ENCODE measurements at regions not wholly inside any gene's neighbourhood (a gene's known extent, or its start where the extent isn't known, plus 50 kb on each side); places are given as distances from the start of the nearest gene placed in this dataset.

DNA sequence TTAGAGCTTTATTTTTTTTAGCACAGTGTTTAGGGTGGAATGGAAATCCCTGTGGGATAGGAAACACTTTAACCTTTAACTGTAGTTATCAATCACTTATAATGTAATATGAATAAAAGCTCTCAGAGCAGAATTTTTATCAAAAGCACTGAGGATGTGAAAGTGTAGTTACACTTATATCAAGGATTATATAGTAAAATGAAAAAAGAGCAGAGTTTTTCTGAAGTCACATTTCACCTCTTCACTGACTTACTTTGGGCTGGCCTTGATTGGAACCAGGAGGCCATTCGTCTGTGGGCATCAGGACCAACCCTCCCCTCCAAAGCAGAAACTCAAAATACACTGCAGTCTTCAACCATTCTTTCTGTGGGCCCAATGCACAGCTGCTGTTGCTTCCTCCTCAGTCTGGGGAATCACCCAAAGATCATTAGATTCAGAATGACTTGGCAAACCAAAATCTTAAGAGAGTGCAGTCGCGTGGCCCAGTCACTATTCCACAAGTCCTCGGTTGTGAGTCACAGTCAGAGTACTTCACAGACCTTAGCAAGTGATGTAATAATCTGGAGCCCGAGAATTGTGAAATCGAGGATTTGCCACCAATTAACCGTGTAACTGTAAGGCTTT is 132.6 kb upstream of the COL8A1 start:
- H3F3A ChIP-seq (ENCODE audit: insufficient read depth), result no peaks in the 10 kb centered on the region
- H3K79me2 ChIP-seq (ENCODE audit: insufficient read depth, low read length), result no peaks in the 10 kb centered on the region
- H3K4me2 ChIP-seq (ENCODE audit: low read depth, low read length, poor library complexity, severe bottlenecking), result no peak overlapping the region
- no peaks in the 10 kb centered on the region for H3K36me3 ChIP-seq (ENCODE audit: low read length)
- H3K4me3 ChIP-seq (ENCODE audit: insufficient read depth, low read length, poor library complexity, severe bottlenecking), result no peak overlapping the region
- H3K9me3 ChIP-seq (ENCODE audit: insufficient read depth, low read length), result no peaks in the 10 kb centered on the region
- H2AFZ ChIP-seq (ENCODE audit: low read depth, low read length, severe bottlenecking), result no peak overlapping the region
- TF ChIP-seq, protein P1, sequence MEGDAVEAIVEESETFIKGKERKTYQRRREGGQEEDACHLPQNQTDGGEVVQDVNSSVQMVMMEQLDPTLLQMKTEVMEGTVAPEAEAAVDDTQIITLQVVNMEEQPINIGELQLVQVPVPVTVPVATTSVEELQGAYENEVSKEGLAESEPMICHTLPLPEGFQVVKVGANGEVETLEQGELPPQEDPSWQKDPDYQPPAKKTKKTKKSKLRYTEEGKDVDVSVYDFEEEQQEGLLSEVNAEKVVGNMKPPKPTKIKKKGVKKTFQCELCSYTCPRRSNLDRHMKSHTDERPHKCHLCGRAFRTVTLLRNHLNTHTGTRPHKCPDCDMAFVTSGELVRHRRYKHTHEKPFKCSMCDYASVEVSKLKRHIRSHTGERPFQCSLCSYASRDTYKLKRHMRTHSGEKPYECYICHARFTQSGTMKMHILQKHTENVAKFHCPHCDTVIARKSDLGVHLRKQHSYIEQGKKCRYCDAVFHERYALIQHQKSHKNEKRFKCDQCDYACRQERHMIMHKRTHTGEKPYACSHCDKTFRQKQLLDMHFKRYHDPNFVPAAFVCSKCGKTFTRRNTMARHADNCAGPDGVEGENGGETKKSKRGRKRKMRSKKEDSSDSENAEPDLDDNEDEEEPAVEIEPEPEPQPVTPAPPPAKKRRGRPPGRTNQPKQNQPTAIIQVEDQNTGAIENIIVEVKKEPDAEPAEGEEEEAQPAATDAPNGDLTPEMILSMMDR (IDR thresholded peaks at IDR 0.05; ENCODE audit: insufficient read depth, low read length, poor library complexity, severe bottlenecking), result no peak
- no peak for TF ChIP-seq EZH2phosphoT487 (conservative IDR thresholded peaks at IDR 0.05; ENCODE audit: low read length)
- H3K27ac ChIP-seq (ENCODE audit: low read depth, low read length), result no peak overlapping the region
- no peaks in the 10 kb centered on the region for H3K27me3 ChIP-seq (ENCODE audit: low read length)
- no peaks in the 10 kb centered on the region for H3K9me2 ChIP-seq (replicated peaks; ENCODE audit: insufficient read depth, low read length)
- H3K9ac ChIP-seq (ENCODE audit: low read length), result no peak overlapping the region
- H4K20me1 ChIP-seq (ENCODE audit: low read depth, low read length), result no peaks in the 10 kb centered on the region

DNA sequence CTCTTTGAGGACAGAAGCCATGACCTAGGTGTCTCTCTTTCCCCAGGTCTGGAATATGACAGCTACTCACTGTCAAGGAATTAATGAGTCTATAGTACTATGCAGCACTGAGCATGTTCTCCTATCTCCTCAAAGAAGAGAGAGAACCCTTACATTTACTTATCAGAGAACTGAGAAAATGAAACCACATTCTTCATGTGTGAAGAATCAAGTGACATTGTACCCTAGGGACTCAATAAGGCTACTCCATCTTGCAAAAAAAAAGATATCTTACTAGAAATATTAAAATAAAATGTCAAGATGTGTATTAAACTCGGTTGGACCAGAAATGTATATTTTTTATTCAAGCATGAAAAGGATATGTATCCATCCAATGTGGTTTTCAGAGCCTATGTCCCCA is 133.2 kb upstream of the COL8A1 start:
- H3K27me3 ChIP-seq (ENCODE audit: low read length), result no peaks in the 10 kb centered on the region
- H3K4me2 ChIP-seq (ENCODE audit: low read depth, low read length, poor library complexity, severe bottlenecking), result no peak overlapping the region
- no peaks in the 10 kb centered on the region for H4K20me1 ChIP-seq (ENCODE audit: low read depth, low read length)
- H3K9me3 ChIP-seq (ENCODE audit: insufficient read depth, low read length), result no peaks in the 10 kb centered on the region
- TF ChIP-seq EZH2phosphoT487 (conservative IDR thresholded peaks at IDR 0.05; ENCODE audit: low read length), result no peak
- TF ChIP-seq, protein P1 (IDR thresholded peaks at IDR 0.05; ENCODE audit: insufficient read depth, low read length, poor library complexity, severe bottlenecking), result no peak
- H2AFZ ChIP-seq (ENCODE audit: low read depth, low read length, severe bottlenecking), result no peak overlapping the region
- H3F3A ChIP-seq (ENCODE audit: insufficient read depth), result no peaks in the 10 kb centered on the region
- no peak overlapping the region for H3K9ac ChIP-seq (ENCODE audit: low read length)
- no peaks in the 10 kb centered on the region for H3K36me3 ChIP-seq (ENCODE audit: low read length)
- H3K4me3 ChIP-seq (ENCODE audit: insufficient read depth, low read length, poor library complexity, severe bottlenecking), result no peak overlapping the region
- no peaks in the 10 kb centered on the region for H3K79me2 ChIP-seq (ENCODE audit: insufficient read depth, low read length)
- no peaks in the 10 kb centered on the region for H3K9me2 ChIP-seq (replicated peaks; ENCODE audit: insufficient read depth, low read length)
- H3K27ac ChIP-seq (ENCODE audit: low read depth, low read length), result no peak overlapping the region

DNA sequence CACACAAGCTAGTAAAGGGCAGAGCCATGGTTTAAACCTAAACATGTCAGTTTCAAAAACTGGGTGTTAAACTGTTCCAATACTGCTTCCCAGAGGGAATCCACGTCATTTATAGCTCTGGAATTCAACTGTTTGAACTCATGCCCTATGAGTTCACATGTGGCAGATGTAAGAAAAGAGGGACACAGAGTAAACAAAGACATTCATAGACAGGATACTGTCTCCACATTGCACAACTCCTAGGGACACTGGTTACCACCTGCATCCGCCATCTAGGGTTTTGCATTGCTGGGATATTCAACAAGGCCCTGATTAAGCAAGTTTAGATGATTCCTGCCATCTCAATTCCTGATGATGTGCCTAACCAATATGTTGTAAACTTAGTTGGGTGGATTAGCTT is 134.1 kb upstream of the COL8A1 start:
- TF ChIP-seq, protein P1 (IDR thresholded peaks at IDR 0.05; ENCODE audit: insufficient read depth, low read length, poor library complexity, severe bottlenecking), result no peak
- no peak for TF ChIP-seq EZH2phosphoT487 (conservative IDR thresholded peaks at IDR 0.05; ENCODE audit: low read length)
- no peak overlapping the region for H3K9ac ChIP-seq (ENCODE audit: low read length)
- no peak overlapping the region for H3K4me2 ChIP-seq (ENCODE audit: low read depth, low read length, poor library complexity, severe bottlenecking)
- no peaks in the 10 kb centered on the region for H3F3A ChIP-seq (ENCODE audit: insufficient read depth)
- no peak overlapping the region for H2AFZ ChIP-seq (ENCODE audit: low read depth, low read length, severe bottlenecking)
- no peaks in the 10 kb centered on the region for H3K9me2 ChIP-seq (replicated peaks; ENCODE audit: insufficient read depth, low read length)
- no peaks in the 10 kb centered on the region for H3K9me3 ChIP-seq (ENCODE audit: insufficient read depth, low read length)
- H3K79me2 ChIP-seq (ENCODE audit: insufficient read depth, low read length), result no peaks in the 10 kb centered on the region
- H3K4me3 ChIP-seq (ENCODE audit: insufficient read depth, low read length, poor library complexity, severe bottlenecking), result no peak overlapping the region
- no peak overlapping the region for H3K27ac ChIP-seq (ENCODE audit: low read depth, low read length)
- H3K36me3 ChIP-seq (ENCODE audit: low read length), result no peaks in the 10 kb centered on the region
- no peaks in the 10 kb centered on the region for H3K27me3 ChIP-seq (ENCODE audit: low read length)
- no peaks in the 10 kb centered on the region for H4K20me1 ChIP-seq (ENCODE audit: low read depth, low read length)

Data from SU-DHL-6 (cell line).